HEK293T (cell line): ENCODE measurements at regions not wholly inside any gene's neighbourhood (a gene's known extent, or its start where the extent isn't known, plus 50 kb on each side); places are given as distances from the start of the nearest gene placed in this dataset.

Source experiments
- BHLHE40 ChIP-seq: fragments of 450-650 bp; IDR thresholded peaks from 2 replicates; pipeline ENCODE4 v1.6.1; 2016; ENCODE audit warnings: mild to moderate bottlenecking, moderate library complexity, borderline replicate concordance
- CTBP1 ChIP-seq: fragments of 450-650 bp; IDR thresholded peaks from 2 replicates; pipeline ENCODE4 v1.6.1; 2016; ENCODE audit warnings: borderline replicate concordance
- NFRKB ChIP-seq: fragments of 450-650 bp; IDR thresholded peaks from 2 replicates; pipeline ENCODE4 v1.6.1; 2016; ENCODE audit warnings: mild to moderate bottlenecking, moderate library complexity

DNA sequence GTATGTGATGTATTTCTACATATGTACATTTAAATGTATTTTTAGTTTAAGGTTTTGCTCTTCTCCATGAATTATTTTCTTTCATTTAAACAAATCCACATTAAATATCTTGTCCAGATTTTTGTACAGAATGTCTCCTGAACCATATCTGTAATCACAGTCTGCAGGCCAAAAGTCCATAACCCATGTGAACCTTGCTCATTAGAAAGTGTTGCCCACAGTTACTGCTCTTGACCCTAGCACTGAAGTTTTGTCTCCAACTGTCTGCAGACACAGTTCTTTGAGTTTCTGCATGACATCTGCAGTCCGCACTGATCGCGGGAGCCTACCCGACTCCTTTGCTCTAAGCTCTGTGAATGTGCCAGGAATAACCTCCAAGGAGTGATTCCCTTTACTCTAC is 626.2 kb upstream of the SLC10A2 start:
- TF ChIP-seq NFRKB, result no peak
- no peak for TF ChIP-seq BHLHE40
- TF ChIP-seq CTBP1, result no peak
